IPS-NIHi11 (cell line): ENCODE measurements at regions not wholly inside any gene's neighbourhood (a gene's known extent, or its start where the extent isn't known, plus 50 kb on each side); places are given as distances from the start of the nearest gene placed in this dataset.
"Not testable (repeated sequence)": the region's sequence is repeated elsewhere in the genome, so short reads cannot be mapped to it uniquely, and the experiment has no call there.

Experiments used
- DNase-seq: peaks from one replicate; pipeline ENCODE4 v3.0.0; 2012; ENCODE audit warnings: mixed read lengths, low spot score

- DNase-seq = peak; percentile 26
These were observed 562.7 kb upstream of the ID2 start for GRCh38 chr2:8118940-8119781.

- DNase-seq = no peak
These were observed 561.9 kb upstream of the ID2 start for GRCh38 chr2:8119782-8120505.

- DNase-seq = no peak
These were observed 561.4 kb upstream of the ID2 start for GRCh38 chr2:8120506-8120860.

GRCh38 chr2:8121022-8121825 is 560.6 kb upstream of the ID2 start:
- no peak for DNase-seq

- no peak for DNase-seq
These were observed 559.9 kb upstream of the ID2 start for GRCh38 chr2:8121826-8122513.

GRCh38 chr2:8122520-8122919 is 559.3 kb upstream of the ID2 start:
- no peak for DNase-seq

- no peak for DNase-seq
These were observed 558.4 kb upstream of the ID2 start for GRCh38 chr2:8123464-8123863.

- DNase-seq = no peak
These were observed 555.8 kb upstream of the ID2 start for GRCh38 chr2:8125741-8126711.

GRCh38 chr2:8126783-8127182 is 555.1 kb upstream of the ID2 start:
- DNase-seq = no peak

- DNase-seq = not testable (repeated sequence)
These were observed 550.4 kb upstream of the ID2 start for GRCh38 chr2:8131423-8131822.

GRCh38 chr2:8132351-8132831 is 549.5 kb upstream of the ID2 start:
- DNase-seq = no peak

GRCh38 chr2:8132879-8133278 is 549.0 kb upstream of the ID2 start:
- no peak for DNase-seq

GRCh38 chr2:8133363-8133762 is 548.5 kb upstream of the ID2 start:
- DNase-seq = peak; percentile 25

GRCh38 chr2:8133913-8134472 is 547.9 kb upstream of the ID2 start:
- DNase-seq = no peak

- DNase-seq = no peak
These were observed 547.4 kb upstream of the ID2 start for GRCh38 chr2:8134473-8134932.

GRCh38 chr2:8134985-8135682 is 546.7 kb upstream of the ID2 start:
- DNase-seq = no peak

- no peak for DNase-seq
These were observed 544.1 kb upstream of the ID2 start for GRCh38 chr2:8137801-8138200.

GRCh38 chr2:8138525-8138922 is 543.3 kb upstream of the ID2 start:
- DNase-seq = no peak

GRCh38 chr2:8138923-8139667 is 542.8 kb upstream of the ID2 start:
- no peak for DNase-seq
